HG02938 (cell line): ENCODE measurements at regions not wholly inside any gene's neighbourhood (a gene's known extent, or its start where the extent isn't known, plus 50 kb on each side); places are given as distances from the start of the nearest gene placed in this dataset.
A peak's percentile ranks its signal among the peaks of the same experiment; 100 is the strongest.
"Not testable (repeated sequence)": the region's sequence is repeated elsewhere in the genome, so short reads cannot be mapped to it uniquely, and the experiment has no call there.

ENCODE experiments used
- ATAC-seq: cut with Tn5 transposase; IDR thresholded peaks from one replicate; pipeline ENCODE4 v1.9.1; 2021; ENCODE audit warnings: mild to moderate bottlenecking, moderate library complexity; ENCODE audit not compliant: unreplicated experiment

- ATAC-seq, result no peak
Measured at GRCh38 chr4:101421386-101421785, 74.1 kb upstream of the PPP3CA start.

GRCh38 chr4:101420661-101421060, 73.3 kb upstream of the PPP3CA start:
- no peak for ATAC-seq

- ATAC-seq, result peak; percentile 79
Measured at GRCh38 chr4:101419336-101420135, 72.2 kb upstream of the PPP3CA start.

GRCh38 chr4:101418466-101418865, 71.1 kb upstream of the PPP3CA start:
- ATAC-seq, result peak; percentile 11

DNA sequence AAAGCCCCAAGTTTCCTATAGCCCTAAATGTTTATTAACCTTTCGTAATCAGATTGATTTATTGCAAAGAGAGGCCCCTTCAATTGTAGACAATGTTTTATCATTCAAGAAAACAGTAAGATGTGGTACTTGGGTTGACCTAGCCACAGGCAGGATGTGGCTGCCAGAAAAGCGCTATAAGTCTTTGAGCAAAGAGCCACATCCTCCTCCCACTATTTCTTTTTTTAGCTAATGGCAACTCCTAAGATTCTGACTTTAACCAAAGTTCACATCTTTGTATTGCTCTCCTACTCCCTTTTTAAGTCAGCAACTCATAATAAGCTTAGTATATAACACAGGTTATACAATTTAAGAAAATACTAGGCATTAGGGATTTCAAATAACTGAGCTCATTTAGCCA, 70.7 kb upstream of the PPP3CA start:
- peak; percentile 78 for ATAC-seq

DNA sequence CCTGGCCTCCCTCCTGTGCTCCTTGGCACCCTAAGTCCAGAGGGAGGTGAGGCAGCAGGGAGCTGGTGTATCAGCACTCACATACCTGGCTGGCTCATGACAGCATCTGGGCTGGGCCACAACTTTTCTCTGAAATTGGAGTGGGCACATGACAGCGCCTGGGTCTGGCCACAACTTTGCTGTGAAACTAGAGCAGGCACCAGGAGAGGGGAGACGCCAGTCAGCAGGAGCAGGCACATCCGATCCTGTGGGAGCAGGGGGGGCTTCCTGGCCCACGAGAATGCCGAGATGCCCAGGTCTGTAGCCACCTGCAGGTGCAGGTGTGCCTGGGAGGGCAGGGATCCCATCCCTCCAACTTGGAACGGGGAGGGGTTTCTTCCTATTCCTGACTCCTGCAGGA, 69.7 kb upstream of the PPP3CA start:
- no peak for ATAC-seq

DNA sequence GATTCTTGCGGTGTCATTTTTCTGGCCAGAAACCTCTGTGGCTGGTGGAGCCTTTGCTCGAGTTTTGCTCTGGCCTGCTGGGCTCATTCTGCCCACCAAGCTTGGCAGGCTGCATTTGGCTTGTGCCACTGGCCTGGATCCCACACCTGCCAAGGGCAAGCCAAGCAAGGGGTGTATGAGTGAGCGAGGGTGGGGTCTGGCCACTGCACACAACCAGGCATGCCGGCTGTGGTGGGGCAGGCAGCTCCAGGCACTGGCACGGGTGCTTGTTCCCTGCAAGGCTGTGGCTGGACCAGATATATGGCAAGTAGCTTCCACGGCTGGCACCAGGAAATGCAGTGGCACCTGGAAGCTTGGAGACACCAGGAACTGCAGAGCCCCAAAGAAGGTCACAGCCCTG, 68.6 kb upstream of the PPP3CA start:
- ATAC-seq, result no peak

- no peak for ATAC-seq
Measured at GRCh38 chr4:101414496-101414895, 67.2 kb upstream of the PPP3CA start.

- no peak for ATAC-seq
Measured at GRCh38 chr4:101411926-101412325, 64.6 kb upstream of the PPP3CA start.

- not testable (repeated sequence) for ATAC-seq
Measured at GRCh38 chr4:101411281-101411910, 64.1 kb upstream of the PPP3CA start.

- ATAC-seq, result no peak
Measured at GRCh38 chr4:101400096-101400495, 52.8 kb upstream of the PPP3CA start.

- no peak for ATAC-seq
Measured at GRCh38 chr4:101398807-101399206, 51.5 kb upstream of the PPP3CA start.
